ENCODE measurements at regions not wholly inside any gene's neighbourhood (a gene's known extent, or its start where the extent isn't known, plus 50 kb on each side); places are given as distances from the start of the nearest gene placed in this dataset.
A peak's percentile ranks its signal among the peaks of the same experiment; 100 is the strongest.

DNA sequence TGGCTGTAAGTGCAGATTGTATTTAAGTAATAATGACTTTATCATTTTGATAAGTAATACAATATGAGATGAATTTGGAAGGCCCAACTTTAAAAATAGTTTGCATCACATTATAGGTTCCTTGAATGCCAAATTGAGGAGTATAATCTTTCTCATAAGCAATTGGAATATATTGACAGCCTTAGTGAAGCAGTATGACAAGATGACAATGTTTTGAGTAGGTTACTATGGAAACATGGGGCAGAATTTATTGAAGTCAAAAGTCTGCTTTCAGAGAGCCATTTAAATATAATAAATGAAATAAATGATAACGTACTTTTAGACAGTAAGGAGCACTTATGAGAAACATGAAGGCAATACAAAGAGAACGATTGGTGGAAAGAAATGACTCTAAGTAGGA, 776.4 kb downstream of the TECRL start:
- ChIA-PET POLR2A (no interaction called here), CTCF (no interaction called here)
- Histone ChIP-seq H3K27me3 (ENCODE audit: insufficient read depth) (no peaks in the 10 kb centered on the region), H3K79me2 (ENCODE audit: insufficient read depth) (no peaks in the 10 kb centered on the region), H3K9me3 (no peaks in the 10 kb centered on the region), H3K36me3 (replicated peaks in 1 of 2; ENCODE audit: control insufficient read depth in 1 of 2, insufficient read depth in 2 of 2, low read length in 1 of 2) (no peaks in the 10 kb centered on the region), H3K4me2 (no peak overlapping the region), H3K9me2 (no peaks in the 10 kb centered on the region), H3K4me1 (ENCODE audit: control insufficient read depth in 1 of 2, insufficient read depth in 2 of 2, low read depth in 1 of 2, low read length in 1 of 2) (no peaks in the 10 kb centered on the region), H3F3A (replicated peaks; ENCODE audit: insufficient read depth) (no peaks in the 10 kb centered on the region), H3K4me3 (ENCODE audit: low read depth in 2 of 2, low read length in 1 of 2) (no peak overlapping the region), H3K9ac (no peak overlapping the region), H4K20me1 (ENCODE audit: insufficient read depth) (no peaks in the 10 kb centered on the region), H3K27ac (ENCODE audit: low read depth in 2 of 2, low read length in 1 of 2) (no peak overlapping the region), H2AFZ (ENCODE audit: low read depth) (no peak overlapping the region)
- WGBS (ENCODE audit: low lambda C conversion rate), result 8% methylated on average over 2 of the region's 2 CpGs
- no peak for TF ChIP-seq NRF1 (IDR thresholded peaks at IDR 0.05; ENCODE audit: low read depth, low read length)
- TF ChIP-seq, protein P1, sequence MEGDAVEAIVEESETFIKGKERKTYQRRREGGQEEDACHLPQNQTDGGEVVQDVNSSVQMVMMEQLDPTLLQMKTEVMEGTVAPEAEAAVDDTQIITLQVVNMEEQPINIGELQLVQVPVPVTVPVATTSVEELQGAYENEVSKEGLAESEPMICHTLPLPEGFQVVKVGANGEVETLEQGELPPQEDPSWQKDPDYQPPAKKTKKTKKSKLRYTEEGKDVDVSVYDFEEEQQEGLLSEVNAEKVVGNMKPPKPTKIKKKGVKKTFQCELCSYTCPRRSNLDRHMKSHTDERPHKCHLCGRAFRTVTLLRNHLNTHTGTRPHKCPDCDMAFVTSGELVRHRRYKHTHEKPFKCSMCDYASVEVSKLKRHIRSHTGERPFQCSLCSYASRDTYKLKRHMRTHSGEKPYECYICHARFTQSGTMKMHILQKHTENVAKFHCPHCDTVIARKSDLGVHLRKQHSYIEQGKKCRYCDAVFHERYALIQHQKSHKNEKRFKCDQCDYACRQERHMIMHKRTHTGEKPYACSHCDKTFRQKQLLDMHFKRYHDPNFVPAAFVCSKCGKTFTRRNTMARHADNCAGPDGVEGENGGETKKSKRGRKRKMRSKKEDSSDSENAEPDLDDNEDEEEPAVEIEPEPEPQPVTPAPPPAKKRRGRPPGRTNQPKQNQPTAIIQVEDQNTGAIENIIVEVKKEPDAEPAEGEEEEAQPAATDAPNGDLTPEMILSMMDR (IDR thresholded peaks at IDR 0.05), result no peak
- TF ChIP-seq, protein P2, sequence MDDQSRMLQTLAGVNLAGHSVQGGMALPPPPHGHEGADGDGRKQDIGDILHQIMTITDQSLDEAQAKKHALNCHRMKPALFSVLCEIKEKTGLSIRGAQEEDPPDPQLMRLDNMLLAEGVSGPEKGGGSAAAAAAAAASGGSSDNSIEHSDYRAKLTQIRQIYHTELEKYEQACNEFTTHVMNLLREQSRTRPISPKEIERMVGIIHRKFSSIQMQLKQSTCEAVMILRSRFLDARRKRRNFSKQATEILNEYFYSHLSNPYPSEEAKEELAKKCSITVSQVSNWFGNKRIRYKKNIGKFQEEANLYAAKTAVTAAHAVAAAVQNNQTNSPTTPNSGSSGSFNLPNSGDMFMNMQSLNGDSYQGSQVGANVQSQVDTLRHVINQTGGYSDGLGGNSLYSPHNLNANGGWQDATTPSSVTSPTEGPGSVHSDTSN (IDR thresholded peaks at IDR 0.05), result no peak
- TF ChIP-seq GABPA (IDR thresholded peaks at IDR 0.05; ENCODE audit: low read depth), result no peak
- no peak for TF ChIP-seq FOXM1 (IDR thresholded peaks at IDR 0.05; ENCODE audit: low read depth)
- TF ChIP-seq GATA2 (CRISPR knock-in tag; IDR thresholded peaks at IDR 0.05), result no peak
- TF ChIP-seq RXRA (IDR thresholded peaks at IDR 0.05; ENCODE audit: borderline replicate concordance, low read depth), result no peak
- no peak for TF ChIP-seq TAF1 (IDR thresholded peaks at IDR 0.05; ENCODE audit: borderline replicate concordance, low read depth, low read length)
- no peak for TF ChIP-seq RCOR1 (IDR thresholded peaks at IDR 0.05; ENCODE audit: low read length)
- no peak for TF ChIP-seq FOSL2 (IDR thresholded peaks at IDR 0.05; ENCODE audit: borderline replicate concordance, low read depth)
- TF ChIP-seq FOXJ3 (CRISPR knock-in tag; IDR thresholded peaks at IDR 0.05), result no peak
- no peak for TF ChIP-seq MEF2A (IDR thresholded peaks at IDR 0.05; ENCODE audit: borderline replicate concordance, low read depth)
- no peak for DNase-seq

DNA sequence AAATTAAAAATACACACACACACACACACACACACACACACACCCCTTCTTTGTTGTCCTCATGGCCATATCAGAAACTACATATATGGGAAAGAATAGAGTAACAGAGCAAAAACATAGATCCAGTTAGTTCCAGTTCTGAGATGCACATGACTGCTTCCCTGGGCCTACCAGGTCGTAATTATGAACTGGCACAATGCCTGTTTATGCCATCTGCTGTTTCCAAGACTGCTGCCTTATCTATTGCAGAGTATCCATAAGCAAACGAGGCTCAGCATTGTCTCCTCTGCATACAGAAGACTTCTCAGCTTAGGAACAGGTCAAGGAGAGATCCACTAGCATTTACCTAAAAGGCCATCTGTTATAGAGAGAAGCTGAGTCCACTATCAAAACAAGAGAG, 789.0 kb downstream of the TECRL start:
- no peak for TF ChIP-seq YY1 (IDR thresholded peaks at IDR 0.05; ENCODE audit: low read depth)
- TF ChIP-seq GATA2 (CRISPR knock-in tag; IDR thresholded peaks at IDR 0.05), result peak; percentile 65
- ChIA-PET CTCF (no interaction called here), POLR2A (no interaction called here)
- Histone ChIP-seq H3K36me3 (replicated peaks in 1 of 2; ENCODE audit: control insufficient read depth in 1 of 2, insufficient read depth in 2 of 2, low read length in 1 of 2) (no peaks in the 10 kb centered on the region), H3K4me2 (no peak overlapping the region), H3K79me2 (ENCODE audit: insufficient read depth) (no peaks in the 10 kb centered on the region), H3K9ac (no peak overlapping the region), H3K9me3 (no peaks in the 10 kb centered on the region), H3K9me2 (no peaks in the 10 kb centered on the region), H3K4me1 (ENCODE audit: control insufficient read depth in 1 of 2, insufficient read depth in 2 of 2, low read depth in 1 of 2, low read length in 1 of 2) (peaks cover 0 to 7% of the 10 kb centered on the region in 2 experiments; a peak in 2 of 4 replicates), H2AFZ (ENCODE audit: low read depth) (no peak overlapping the region), H4K20me1 (ENCODE audit: insufficient read depth) (no peaks in the 10 kb centered on the region), H3F3A (replicated peaks; ENCODE audit: insufficient read depth) (no peaks in the 10 kb centered on the region), H3K4me3 (ENCODE audit: low read depth in 2 of 2, low read length in 1 of 2) (no peak overlapping the region), H3K27me3 (ENCODE audit: insufficient read depth) (no peaks in the 10 kb centered on the region), H3K27ac (ENCODE audit: low read depth in 2 of 2, low read length in 1 of 2) (peak overlapping the region in 1 of 2 experiments; percentile 25; a peak in 1 of 4 replicates)
- peak; percentile 50 for DNase-seq
- 0% methylated on average over 2 of the region's 2 CpGs for WGBS (ENCODE audit: low lambda C conversion rate)
